GM23248 (cell line): ENCODE measurements at regions not wholly inside any gene's neighbourhood (a gene's known extent, or its start where the extent isn't known, plus 50 kb on each side); places are given as distances from the start of the nearest gene placed in this dataset.

Experiments
- EZH2 ChIP-seq: fragments of 200-600 bp; sonication (generic); IDR thresholded peaks from 2 replicates; pipeline ENCODE4 v1.6.1; 2018; ENCODE audit warnings: antibody characterized with exemption, mild to moderate bottlenecking; ENCODE audit not compliant: insufficient read depth, poor library complexity, severe bottlenecking
- EZH2phosphoT487 ChIP-seq: fragments of 200-600 bp; sonication (generic); IDR thresholded peaks from 2 replicates; pipeline ENCODE4 v1.6.1; 2018; ENCODE audit warnings: antibody characterized with exemption, moderate library complexity, mild to moderate bottlenecking, low read depth; ENCODE audit not compliant: insufficient read depth

- TF ChIP-seq EZH2phosphoT487, result no peak
- no peak for TF ChIP-seq EZH2
Measured at GRCh38 chr2:194619366-194619765, 1037.7 kb upstream of the SLC39A10 start.
